GM12891 (cell line): ENCODE measurements at regions not wholly inside any gene's neighbourhood (a gene's known extent, or its start where the extent isn't known, plus 50 kb on each side); places are given as distances from the start of the nearest gene placed in this dataset.

ENCODE experiments used
- DNase-seq: peaks from one replicate; pipeline ENCODE4 v3.0.0; 2011; ENCODE audit warnings: low spot score; ENCODE audit not compliant: insufficient read length
- FAIRE-seq: peaks from 2 replicates; lab custom pipeline; 2011; peaks lifted over from hg19 to GRCh38; lab: Jason Lieb, UNC
- PAX5 ChIP-seq: IDR thresholded peaks from 2 replicates; pipeline ENCODE4 v1.6.1; 2011; ENCODE audit warnings: low read length, moderate library complexity, mild to moderate bottlenecking; ENCODE audit not compliant: insufficient read depth, severe bottlenecking
- POLR2A ChIP-seq: IDR thresholded peaks from 2 replicates; pipeline ENCODE4 v1.6.1; 2011; ENCODE audit warnings: low read depth, low read length, control low read depth
- POLR2AphosphoS5 ChIP-seq: IDR thresholded peaks from 2 replicates; pipeline ENCODE4 v1.6.1; 2011; ENCODE audit warnings: low read depth, low read length, control low read depth
- POU2F2 ChIP-seq: IDR thresholded peaks from 2 replicates; pipeline ENCODE4 v1.6.1; 2011; ENCODE audit warnings: low read depth, mild to moderate bottlenecking, control low read depth, low read length, moderate library complexity
- SPI1 ChIP-seq: IDR thresholded peaks from 2 replicates; pipeline ENCODE4 v1.6.1; 2011; ENCODE audit warnings: low read depth, low read length, control low read depth
- TAF1 ChIP-seq: IDR thresholded peaks from 2 replicates; pipeline ENCODE4 v1.6.1; 2011; ENCODE audit warnings: low read depth, low read length, control low read depth

- FAIRE-seq = no peak
- TF ChIP-seq POLR2A (no peak), TAF1 (no peak), PAX5 (no peak), POU2F2 (no peak), POLR2AphosphoS5 (no peak), SPI1 (no peak)
- DNase-seq = no peak
Measured at GRCh38 chr6:132972971-132973370, 158.6 kb downstream of the RPS12 start.

- no peak for DNase-seq
- TF ChIP-seq TAF1 (no peak), POU2F2 (no peak), PAX5 (no peak)
- FAIRE-seq = no peak
Measured at GRCh38 chr6:132973514-132973993, 159.2 kb downstream of the RPS12 start.

GRCh38 chr6:132974122-132974521 is 159.8 kb downstream of the RPS12 start:
- FAIRE-seq (no peak), DNase-seq (no peak)
- TF ChIP-seq PAX5 = no peak
- no peak for TF ChIP-seq POLR2AphosphoS5

- TF ChIP-seq SPI1 (no peak), POLR2A (no peak), POLR2AphosphoS5 (no peak), POU2F2 (no peak), PAX5 (no peak), TAF1 (no peak)
- DNase-seq (no peak), FAIRE-seq (no peak)
Measured at GRCh38 chr6:132977413-132977812, 163.0 kb downstream of the RPS12 start.

GRCh38 chr6:132978685-132979084 is 164.3 kb downstream of the RPS12 start:
- no peak for TF ChIP-seq TAF1
- no peak for TF ChIP-seq PAX5
- TF ChIP-seq POLR2AphosphoS5 = no peak
- TF ChIP-seq SPI1 = no peak
- TF ChIP-seq POLR2A = no peak
- no peak for TF ChIP-seq POU2F2
- DNase-seq (no peak), FAIRE-seq (no peak)

GRCh38 chr6:132993738-132994137 is 179.4 kb downstream of the RPS12 start:
- FAIRE-seq = no peak

GRCh38 chr6:132995009-132995408 is 180.6 kb downstream of the RPS12 start:
- no peak for FAIRE-seq
- TF ChIP-seq PAX5 (no peak), TAF1 (no peak), POLR2AphosphoS5 (no peak)
- DNase-seq = no peak

More at GRCh38 chr6:132993738-132994137, 179.4 kb downstream of the RPS12 start:
- no peak for DNase-seq
- TF ChIP-seq TAF1 = no peak
- no peak for TF ChIP-seq POU2F2
- TF ChIP-seq PAX5 = no peak
- TF ChIP-seq POLR2AphosphoS5 = no peak
- no peak for TF ChIP-seq SPI1
- TF ChIP-seq POLR2A = no peak

- TF ChIP-seq TAF1 = no peak
- TF ChIP-seq PAX5 = no peak
- no peak for TF ChIP-seq POLR2AphosphoS5
- TF ChIP-seq POLR2A = no peak
- no peak for TF ChIP-seq POU2F2
- no peak for TF ChIP-seq SPI1
Measured at GRCh38 chr6:132995432-132995831, 181.1 kb downstream of the RPS12 start.

GRCh38 chr6:132998418-132998817 is 184.0 kb downstream of the RPS12 start:
- no peak for FAIRE-seq
- no peak for TF ChIP-seq PAX5
- TF ChIP-seq POLR2A = no peak
- no peak for TF ChIP-seq TAF1
- no peak for TF ChIP-seq SPI1
- TF ChIP-seq POLR2AphosphoS5 = no peak
- no peak for TF ChIP-seq POU2F2
- no peak for DNase-seq

More at GRCh38 chr6:132995432-132995831, 181.1 kb downstream of the RPS12 start:
- no peak for DNase-seq
- FAIRE-seq = no peak

GRCh38 chr6:133001040-133001565 is 186.7 kb downstream of the RPS12 start:
- DNase-seq = no peak
- no peak for FAIRE-seq
- no peak for TF ChIP-seq TAF1
- no peak for TF ChIP-seq PAX5
- TF ChIP-seq POLR2A = no peak
- TF ChIP-seq POLR2AphosphoS5 = no peak
- TF ChIP-seq POU2F2 = no peak
- TF ChIP-seq SPI1 = no peak
